ENCODE measurements at regions not wholly inside any gene's neighbourhood (a gene's known extent, or its start where the extent isn't known, plus 50 kb on each side); places are given as distances from the start of the nearest gene placed in this dataset.
"Not testable (repeated sequence)": the region's sequence is repeated elsewhere in the genome, so short reads cannot be mapped to it uniquely, and the experiment has no call there.

- no peak for DNase-seq (ENCODE audit: low spot score)
These were observed 213.0 kb downstream of the NKX6-1 start for GRCh38 chr4:84286048-84286447.

DNA sequence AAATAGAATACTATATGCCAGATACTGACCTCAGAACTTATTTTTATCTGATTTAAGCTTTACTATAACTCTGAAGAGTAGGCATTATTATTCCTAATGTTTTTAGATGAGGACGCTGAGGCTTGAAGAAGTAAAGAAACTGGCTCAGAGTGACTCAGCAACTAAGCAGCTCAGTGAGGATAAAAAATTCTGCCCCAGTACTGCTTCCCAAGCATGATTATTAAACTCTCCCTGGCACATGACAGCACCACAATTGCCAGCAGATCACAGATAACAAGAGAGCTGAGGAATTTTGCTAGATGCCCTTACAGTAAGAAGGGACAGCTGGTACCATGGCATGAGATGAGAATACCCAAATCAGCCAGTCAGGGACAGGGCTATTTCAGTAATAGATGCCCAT is 219.4 kb downstream of the NKX6-1 start:
- DNase-seq (ENCODE audit: low spot score) = no peak

- DNase-seq (ENCODE audit: low spot score) = no peak
These were observed 221.2 kb downstream of the NKX6-1 start for GRCh38 chr4:84277923-84278322.

DNA sequence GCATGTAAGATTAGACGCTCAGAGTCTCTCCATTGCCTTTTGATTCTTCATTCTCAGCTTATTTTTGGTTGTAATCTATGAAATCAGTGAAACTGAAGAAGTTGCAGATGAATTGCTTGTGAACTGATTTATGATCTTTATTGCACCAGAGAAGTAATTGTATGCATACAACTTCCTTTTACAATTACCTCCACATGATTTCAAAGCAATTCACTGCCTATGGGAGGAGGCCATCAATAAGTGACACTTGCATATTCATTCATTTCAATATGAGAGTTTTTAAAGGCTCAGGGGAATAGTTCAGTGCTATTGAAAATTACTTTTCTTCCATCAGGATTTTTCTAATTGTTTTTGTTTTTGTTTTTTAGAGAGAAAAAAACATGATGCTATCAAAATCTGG is 222.3 kb downstream of the NKX6-1 start:
- DNase-seq (ENCODE audit: low spot score) = no peak

DNA sequence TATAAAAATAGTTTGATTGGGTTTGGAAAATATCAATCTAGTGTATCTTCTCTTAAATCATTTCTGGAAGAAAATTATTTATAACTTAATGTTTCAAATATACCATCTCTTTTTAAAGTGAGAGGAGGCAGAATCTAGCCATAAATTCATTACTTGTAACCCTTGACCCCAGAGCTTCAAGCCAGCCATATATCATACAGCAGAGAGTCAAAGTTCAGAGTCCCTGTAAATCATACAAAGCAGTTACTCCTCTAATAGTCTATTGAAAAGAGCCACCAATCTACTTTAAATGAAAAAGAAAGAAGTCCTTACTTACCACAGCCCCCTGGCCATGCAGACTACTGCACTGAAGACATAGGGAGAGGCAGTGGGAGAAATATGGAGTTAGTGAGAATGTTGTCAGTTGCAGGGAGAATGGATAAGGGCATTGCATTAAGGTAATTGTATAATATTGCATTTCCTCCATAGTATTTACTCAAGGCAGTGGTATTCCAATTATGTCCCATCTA is 229.5 kb downstream of the NKX6-1 start:
- no peak for DNase-seq (ENCODE audit: low spot score)

DNA sequence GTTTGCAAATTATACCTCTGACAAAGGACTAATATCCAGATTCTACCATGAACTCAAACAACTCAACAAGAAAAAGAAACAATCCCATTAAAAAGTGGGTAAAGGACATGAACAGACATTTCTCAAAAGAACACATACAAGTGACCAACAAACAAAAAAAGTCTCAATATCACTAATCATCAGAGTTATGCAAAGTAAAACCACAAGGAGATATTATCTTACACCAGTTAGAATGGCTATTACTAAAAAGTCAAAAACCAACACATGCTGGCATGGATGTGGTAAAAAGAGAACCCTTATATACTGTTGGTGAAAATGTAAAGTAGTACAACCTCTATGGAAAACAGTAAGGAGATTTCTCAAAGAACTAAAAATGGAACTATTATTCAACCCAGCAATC is 234.4 kb downstream of the NKX6-1 start:
- DNase-seq (ENCODE audit: low spot score) = no peak

GRCh38 chr4:84263415-84263814 is 235.7 kb downstream of the NKX6-1 start:
- no peak for DNase-seq (ENCODE audit: low spot score)

DNA sequence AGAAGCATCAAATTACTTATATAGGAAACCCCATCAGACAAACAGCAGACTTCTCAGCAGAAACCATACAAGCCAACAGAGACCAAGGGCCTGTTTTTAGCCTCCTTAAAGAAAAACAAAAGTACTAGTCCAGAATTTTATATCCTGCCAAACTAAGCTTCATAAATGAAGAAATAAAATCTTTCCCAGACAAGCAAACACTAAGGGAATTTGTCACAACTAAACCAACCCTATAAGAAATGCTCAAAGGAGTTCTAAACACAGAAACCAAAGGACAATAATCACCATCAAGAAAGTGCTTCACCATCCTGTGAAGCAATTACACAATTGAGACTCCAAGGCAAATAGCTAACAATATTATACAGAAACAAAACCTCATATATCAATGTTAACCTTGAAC is 238.6 kb downstream of the NKX6-1 start:
- no peak for DNase-seq (ENCODE audit: low spot score)

GRCh38 chr4:84258905-84259830 is 239.9 kb downstream of the NKX6-1 start:
- no peak for DNase-seq (ENCODE audit: low spot score)

- no peak for DNase-seq (ENCODE audit: low spot score)
These were observed 244.6 kb downstream of the NKX6-1 start for GRCh38 chr4:84254537-84254936.

- DNase-seq (ENCODE audit: low spot score) = no peak
These were observed 249.6 kb downstream of the NKX6-1 start for GRCh38 chr4:84249521-84249920.

GRCh38 chr4:84245042-84245441 is 254.1 kb downstream of the NKX6-1 start:
- DNase-seq (ENCODE audit: low spot score) = not testable (repeated sequence)

GRCh38 chr4:84244346-84244801 is 254.7 kb downstream of the NKX6-1 start:
- not testable (repeated sequence) for DNase-seq (ENCODE audit: low spot score)

DNA sequence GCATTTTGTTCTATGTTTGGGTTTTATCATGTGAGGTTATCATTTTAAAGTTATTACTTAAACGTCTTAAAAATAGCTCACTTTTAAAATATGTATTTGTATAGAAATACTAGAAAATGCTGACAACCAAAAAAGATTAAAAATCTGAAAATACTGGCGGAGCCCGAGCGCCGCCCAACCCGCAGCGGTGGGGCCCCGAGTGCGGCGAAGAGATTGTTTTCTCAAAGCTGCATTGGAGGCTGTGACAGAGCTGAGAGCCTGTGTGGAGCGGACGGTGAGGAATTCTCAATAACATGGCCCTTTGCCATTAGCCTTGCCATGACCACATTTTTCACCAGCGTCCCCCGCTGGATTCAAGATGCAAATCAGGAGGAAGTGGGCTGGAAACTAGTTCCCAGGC is 255.4 kb downstream of the NKX6-1 start:
- no peak for DNase-seq (ENCODE audit: low spot score)

DNA sequence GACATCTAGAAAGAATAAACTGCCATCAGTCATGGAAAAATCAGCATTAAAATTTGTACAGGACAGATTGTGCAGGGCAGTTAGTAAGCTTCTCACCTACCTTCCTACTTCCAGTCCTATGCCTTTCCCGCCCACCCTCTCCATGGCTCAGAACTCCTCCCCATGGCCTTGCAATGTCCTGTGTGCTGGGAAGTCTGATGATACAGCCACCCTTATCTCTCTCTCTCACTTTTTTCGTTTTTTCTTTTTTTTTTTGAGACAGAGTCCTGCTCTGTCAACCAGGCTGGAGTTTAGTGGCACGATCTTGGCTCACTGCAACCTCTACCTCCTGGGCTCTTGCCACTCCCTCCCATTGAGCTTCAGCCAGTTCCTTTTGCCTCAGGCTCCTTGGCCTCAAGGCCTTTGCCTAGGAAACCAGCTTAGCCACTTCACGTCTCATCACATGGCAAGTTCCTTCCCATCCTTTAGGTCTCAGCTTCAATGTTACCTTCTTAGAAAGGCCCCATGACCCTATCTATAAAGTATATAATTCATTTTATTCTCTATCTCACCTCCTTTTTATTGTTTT is 259.7 kb downstream of the NKX6-1 start:
- no peak for DNase-seq (ENCODE audit: low spot score)

DNA sequence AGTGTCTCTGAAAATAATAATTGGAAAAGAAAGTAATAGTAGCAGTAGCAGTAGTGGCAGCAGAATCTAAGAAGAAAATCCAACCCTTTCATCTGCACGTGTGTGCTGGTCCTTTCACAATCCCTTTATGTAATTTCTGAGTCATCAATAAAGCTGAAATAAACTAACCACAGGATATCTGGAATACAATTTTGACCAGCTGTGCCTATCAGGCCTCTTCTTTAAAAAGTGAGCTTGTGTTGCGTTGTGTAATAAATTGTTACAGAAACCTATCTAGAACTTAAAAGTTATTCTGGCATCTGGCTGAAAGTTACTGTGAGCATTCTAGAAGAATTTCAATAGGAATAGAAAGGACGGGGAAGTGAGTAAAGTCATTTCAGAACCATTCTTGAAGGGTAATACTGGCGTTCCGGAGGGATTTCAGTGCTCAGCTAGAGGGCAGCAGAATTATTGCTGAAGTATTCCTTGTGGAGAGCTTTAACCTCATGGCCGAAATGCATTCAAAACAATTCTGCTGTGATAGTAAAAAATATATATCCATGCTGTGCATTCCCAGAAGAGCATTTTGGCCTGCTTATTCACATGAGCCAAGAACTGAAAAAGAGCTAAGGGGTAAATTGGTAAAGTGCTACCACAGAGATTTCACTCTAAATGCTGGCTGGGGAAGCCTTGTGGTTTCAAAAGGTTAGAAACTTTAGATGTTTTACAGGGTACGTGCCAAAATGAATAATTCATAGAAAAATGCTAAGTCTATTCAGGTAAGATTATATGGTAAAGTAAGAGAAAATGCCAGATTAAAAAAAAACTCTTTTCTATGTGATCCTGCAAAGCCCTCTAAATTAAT is 260.6 kb downstream of the NKX6-1 start:
- DNase-seq (ENCODE audit: low spot score) = no peak

DNA sequence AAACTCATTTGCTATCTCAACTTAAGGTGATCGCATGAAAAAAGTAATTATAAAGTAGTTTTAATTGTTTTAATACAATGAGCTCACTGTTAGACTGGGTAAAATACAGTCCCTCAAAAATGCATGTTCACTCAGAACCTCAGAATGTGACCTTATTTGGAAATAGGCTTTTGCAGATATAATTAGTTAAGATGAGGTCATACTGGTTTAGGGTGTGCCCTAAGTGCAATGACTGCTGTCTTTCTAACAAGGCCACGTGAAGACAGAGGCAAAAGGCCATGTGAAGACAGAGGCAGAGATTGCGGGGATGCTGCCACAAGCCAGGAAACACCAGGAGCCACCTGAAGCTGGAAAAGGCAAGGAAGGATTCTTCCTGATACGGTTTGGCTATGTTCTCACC is 262.1 kb downstream of the NKX6-1 start:
- no peak for DNase-seq (ENCODE audit: low spot score)

- no peak for DNase-seq (ENCODE audit: low spot score)
These were observed 263.8 kb downstream of the NKX6-1 start for GRCh38 chr4:84235126-84235944.

- no peak for DNase-seq (ENCODE audit: low spot score)
These were observed 266.6 kb downstream of the NKX6-1 start for GRCh38 chr4:84232309-84233095.

- DNase-seq (ENCODE audit: low spot score) = no peak
These were observed 267.5 kb downstream of the NKX6-1 start for GRCh38 chr4:84231539-84232055.

Data from Ammon's horn (tissue), 1 donor.